Heart left ventricle (tissue), 16 donors: ENCODE measurements at regions not wholly inside any gene's neighbourhood (a gene's known extent, or its start where the extent isn't known, plus 50 kb on each side); places are given as distances from the start of the nearest gene placed in this dataset.

ENCODE experiments used
- ATAC-seq, 4 donors: fragments of 200-7000 bp; cut with Tn5 transposase; one replicate each; pipeline ENCODE4 v1.9.1; 2020 to 2022; ENCODE audit warnings: moderate library complexity in 4 of 4, mild to moderate bottlenecking in 3 of 4, moderate number of reproducible peaks in 1 of 4
- DNase-seq, 5 donors: peaks; one replicate each; pipeline ENCODE4 v3.0.0-alpha.2; 2020
- H3K27ac ChIP-seq, 12 donors: fragments of 200-600 bp; sonication (generic) in 4 of 12; one replicate each; pipeline versions ENCODE4 v1.5.0 to v1.8.0; 2016 to 2022; ENCODE audit warnings: mild to moderate bottlenecking in 2 of 12
- H3K27me3 ChIP-seq, 9 donors: fragments of 200-600 bp; sonication (generic) in 2 of 9; one replicate each; pipeline versions ENCODE4 v1.5.1 to v1.8.0; 2016 to 2022; ENCODE audit warnings: mild to moderate bottlenecking in 3 of 9
- H3K36me3 ChIP-seq, 9 donors: fragments of 200-600 bp; sonication (generic) in 2 of 9; one replicate each; pipeline versions ENCODE4 v1.5.0 to v1.8.0; 2018 to 2022; ENCODE audit warnings: mild to moderate bottlenecking in 2 of 9
- H3K4me1 ChIP-seq, 12 donors: fragments of 200-600 bp; sonication (generic) in 4 of 12; one replicate each; pipeline versions ENCODE4 v1.5.0 to v1.8.0; 2016 to 2022; ENCODE audit warnings: mild to moderate bottlenecking in 3 of 12
- H3K4me3 ChIP-seq, 12 donors: fragments of 200-600 bp; sonication (generic) in 4 of 12; one replicate each; pipeline versions ENCODE4 v1.5.0 to v1.8.0; 2017 to 2022; ENCODE audit warnings: mild to moderate bottlenecking in 9 of 12, moderate library complexity in 4 of 12
- H3K9me3 ChIP-seq, 12 donors: fragments of 200-600 bp; sonication (generic) in 4 of 12; one replicate each; pipeline versions ENCODE4 v1.5.0 to v1.8.0; 2016 to 2022; ENCODE audit warnings: mild to moderate bottlenecking in 1 of 12
- CTCF ChIP-seq, 12 donors: fragments of 200-600 bp; sonication (generic) in 4 of 12; IDR thresholded peaks; one replicate each; pipeline versions ENCODE4 v1.5.0 to v1.8.0; 2018 to 2022; ENCODE audit warnings: antibody characterized with exemption in 12 of 12, mild to moderate bottlenecking in 5 of 12
- POLR2A ChIP-seq, 2 donors: fragments of 450-650 bp; IDR thresholded peaks; one replicate each; pipeline ENCODE4 v1.6.1; 2017; ENCODE audit warnings: antibody characterized with exemption in 2 of 2, mild to moderate bottlenecking in 2 of 2, moderate library complexity in 2 of 2
- WGBS, 4 donors: extraction: QIAGEN DNeasy Blood & Tissue Kit in 2 of 4; methylation state at CpG; one replicate each; pipeline versions ENCODE4 v1.1.5 to v1.1.7; 2013 to 2018; 5-methylcytosine and 5-hydroxymethylcytosine counted together
- intact Hi-C, 10 donors: fragments of 100-400 bp; cut with DNase I; formaldehyde crosslinking; loops; one replicate each; pipeline versions ENCODE4 v1.11.1 to v1.14.2; 2022
- donor health status: ischemic (EF 13 %, LVEDD 7.1; RV severe dilation, severe dysfunction).
- donor health status: healthy with polysubstance abuse.
- donor health status: DM: no; HTN: yes; CAD: no.
- donor health status: DM: no; HTN: no; CAD: no.
- donor health status: ischemic (EF 25% LVEDD 6.9; RV normal size, moderate dysfunction).
- donor health status: ischemic (EF 25% LVEDD 5.7; RV mildly dilated, moderate dysfunction).
- donor health status: healthy.
- donor health status: DM: yes; HTN: yes; CAD: no.
- donor health status: ischemic (EF 35%, LVEDD 5.7; RV mildly dilated, moderate dysfunction).
- donor health status: nonischemic (EF 11% LVEDD 7.7; RV severe dilation, severe dysfunction).
- donor health status: DM: yes; HTN: yes; CAD: no.
- donor health status: PGD.
- donor health status: ischemic (EF 29% LVEDD 5.4; RV normal size, mild dysfunction).
- donor health status: nonischemic (EF 23%, LVEDD 6.1; RV moderate dilation, normal function).

DNA sequence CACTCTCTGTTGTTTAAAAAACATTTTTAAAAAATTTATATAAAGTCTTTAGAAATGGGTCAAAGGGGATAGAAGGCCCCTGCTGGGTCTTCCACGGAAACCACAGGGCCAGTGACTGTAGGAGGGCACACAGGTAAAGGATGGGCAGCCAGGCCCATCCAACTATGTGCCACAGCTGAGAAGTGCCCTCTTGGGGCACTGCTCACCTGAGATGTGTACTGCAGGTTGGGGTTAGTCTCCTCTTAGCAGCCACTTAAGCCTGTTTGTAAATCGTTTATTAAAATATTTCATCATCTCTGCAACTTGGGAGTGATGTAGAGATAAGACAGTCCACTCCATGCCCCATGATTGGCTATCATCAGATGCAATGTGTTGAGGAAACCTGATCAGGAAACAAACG is 222.4 kb downstream of the DIRAS2 start:
- H3K9me3 ChIP-seq, result no peaks in the 10 kb centered on the region
- no peak for ATAC-seq
- TF ChIP-seq POLR2A (IDR thresholded peaks at IDR 0.05) (no peak), CTCF (IDR thresholded peaks at IDR 0.05) (no peak)
- H3K27ac ChIP-seq, result no peak overlapping the region
- intact Hi-C loops, result no loop called here
- peaks cover 0 to 5% (median 0%) of the 10 kb centered on the region in 9 donors for H3K27me3 ChIP-seq
- H3K36me3 ChIP-seq, result no peaks in the 10 kb centered on the region
- WGBS, 4 donors, result 57 to 75% (median 67%) methylated on average over 3 of the region's 3 CpGs
- DNase-seq, result no peak
- no peaks in the 10 kb centered on the region for H3K4me1 ChIP-seq
- H3K4me3 ChIP-seq, result no peak overlapping the region

DNA sequence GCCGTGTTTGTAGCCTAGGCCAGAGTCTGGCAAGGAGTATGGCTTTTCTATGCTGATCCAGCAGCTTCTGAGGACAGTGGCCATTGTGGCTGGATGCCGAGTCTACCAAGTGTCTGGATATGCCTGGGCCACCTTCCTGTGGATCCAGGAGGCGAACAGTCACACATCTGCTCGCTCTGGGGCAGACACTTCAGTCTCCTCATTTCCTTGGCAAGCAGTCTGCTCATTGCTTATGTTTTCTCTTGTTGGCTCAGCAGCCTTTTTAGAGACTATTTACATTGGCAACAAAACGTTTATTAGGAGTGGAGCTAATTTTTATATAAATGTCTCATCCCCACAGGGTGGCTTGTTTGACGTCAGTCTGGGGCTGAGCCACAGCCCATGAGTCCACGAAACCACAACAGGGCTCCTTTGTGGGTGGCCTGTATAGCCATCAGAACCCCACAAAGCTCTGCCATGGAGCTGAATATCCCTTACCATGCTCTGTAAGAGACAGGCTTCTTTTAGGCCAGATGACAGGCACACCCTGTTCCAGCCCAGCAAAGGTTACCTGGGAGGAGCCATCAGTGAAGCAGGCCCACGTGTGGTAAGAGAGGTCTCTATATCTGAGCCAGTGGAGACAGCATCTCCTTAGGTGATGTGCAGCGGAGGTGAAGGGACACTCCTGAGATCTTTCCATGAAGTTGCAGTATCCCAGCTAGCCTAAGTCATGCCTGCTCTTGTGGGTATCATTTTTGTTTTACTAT is 221.7 kb downstream of the DIRAS2 start:
- intact Hi-C loops, result no loop called here
- no peak overlapping the region for H3K4me3 ChIP-seq
- H3K9me3 ChIP-seq, result no peaks in the 10 kb centered on the region
- WGBS, 4 donors, result 46 to 81% (median 57%) methylated on average over 8 to 9 of the region's 9 CpGs
- no peak for DNase-seq
- peaks cover 0 to 5% (median 0%) of the 10 kb centered on the region in 9 donors for H3K27me3 ChIP-seq
- no peaks in the 10 kb centered on the region for H3K4me1 ChIP-seq
- ATAC-seq, result no peak
- no peak overlapping the region for H3K27ac ChIP-seq
- no peaks in the 10 kb centered on the region for H3K36me3 ChIP-seq
- TF ChIP-seq CTCF (IDR thresholded peaks at IDR 0.05), result no peak
- no peak for TF ChIP-seq POLR2A (IDR thresholded peaks at IDR 0.05)

DNA sequence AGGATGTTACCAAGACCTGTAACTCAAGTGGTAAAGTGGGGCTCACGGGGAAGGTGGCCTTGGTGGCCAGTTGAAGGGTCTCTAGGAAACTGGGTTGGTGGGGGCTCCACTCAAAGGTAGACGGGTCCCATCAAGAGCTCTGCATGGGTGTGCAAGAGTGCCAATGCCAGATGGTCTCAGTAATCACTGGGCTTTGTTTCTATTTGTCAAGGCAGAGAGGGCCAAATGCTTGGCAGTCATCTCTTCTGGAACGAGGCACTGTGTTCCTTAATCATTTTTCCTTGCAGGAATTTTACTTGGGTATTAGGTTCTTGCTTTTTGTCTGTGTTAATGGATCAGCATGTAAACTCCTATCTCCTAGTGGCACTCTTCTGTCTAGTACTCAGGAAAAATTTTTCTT is 220.8 kb downstream of the DIRAS2 start:
- Histone ChIP-seq H3K9me3 (no peaks in the 10 kb centered on the region), H3K4me1 (no peaks in the 10 kb centered on the region), H3K27me3 (peaks cover 0 to 6% (median 0%) of the 10 kb centered on the region in 9 donors), H3K36me3 (no peaks in the 10 kb centered on the region), H3K4me3 (no peak overlapping the region), H3K27ac (no peak overlapping the region)
- intact Hi-C loops, result no loop called here
- TF ChIP-seq CTCF (IDR thresholded peaks at IDR 0.05) (no peak), POLR2A (IDR thresholded peaks at IDR 0.05) (no peak)
- ATAC-seq, result no peak
- no peak for DNase-seq
- 74 to 86% (median 80%) methylated on average over 3 of the region's 3 CpGs for WGBS, 4 donors

- H3K36me3 ChIP-seq, result no peaks in the 10 kb centered on the region
- TF ChIP-seq CTCF (IDR thresholded peaks at IDR 0.05) (no peak), POLR2A (IDR thresholded peaks at IDR 0.05) (no peak)
- H3K9me3 ChIP-seq, result no peaks in the 10 kb centered on the region
- H3K27ac ChIP-seq, result no peak overlapping the region
- no peak for ATAC-seq
- H3K4me3 ChIP-seq, result no peak overlapping the region
- no peak for DNase-seq
- H3K4me1 ChIP-seq, result no peaks in the 10 kb centered on the region
- H3K27me3 ChIP-seq, result peaks cover 0 to 6% (median 0%) of the 10 kb centered on the region in 9 donors
- intact Hi-C loops, result no loop called here
- WGBS, 4 donors, result 63 to 73% (median 70%) methylated on average over 10 of the region's 10 CpGs
Observed at GRCh38 chr9:90423661-90424193, 218.9 kb downstream of the DIRAS2 start.
